Panc1 (cell line): ENCODE measurements at regions not wholly inside any gene's neighbourhood (a gene's known extent, or its start where the extent isn't known, plus 50 kb on each side); places are given as distances from the start of the nearest gene placed in this dataset.

ENCODE experiments used
- CTCF ChIP-seq: fragments of 450-650 bp; IDR thresholded peaks from 2 replicates; pipeline ENCODE4 v1.5.1; 2017; ENCODE audit warnings: mild to moderate bottlenecking
- POLR2AphosphoS5 ChIP-seq: IDR thresholded peaks from 2 replicates; pipeline ENCODE4 v1.6.1; 2012; ENCODE audit warnings: mild to moderate bottlenecking, low read depth, low read length, moderate library complexity
- REST ChIP-seq, 2 experiments: IDR thresholded peaks; 2 replicates each; pipeline ENCODE4 v1.6.1; 2011 to 2012; ENCODE audit warnings: low read depth in 2 of 2, control low read depth in 1 of 2, low read length in 1 of 2, mild to moderate bottlenecking in 1 of 2, moderate library complexity in 1 of 2; ENCODE audit not compliant: insufficient read depth in 1 of 2
- SIN3A ChIP-seq: IDR thresholded peaks from 2 replicates; pipeline ENCODE4 v1.6.1; 2012; ENCODE audit warnings: low read depth, mild to moderate bottlenecking, low read length, moderate library complexity, borderline replicate concordance; ENCODE audit not compliant: insufficient read depth
- TCF7L2 ChIP-seq: IDR thresholded peaks from 2 replicates; pipeline ENCODE4 v1.6.1; 2011; ENCODE audit warnings: mild to moderate bottlenecking, low read depth, low read length, inconsistent platforms

GRCh38 chr2:161557538-161557937 lies 66.7 kb upstream of the SLC4A10 start:
- TF ChIP-seq CTCF (no peak), SIN3A (no peak), REST (IDR thresholded peaks at IDR 0.05; ENCODE audit: insufficient read depth in 1 of 2, low read depth in 2 of 2, low read length in 1 of 2) (no peak), POLR2AphosphoS5 (no peak), TCF7L2 (no peak)
